Fibroblast of lung (primary cell): ENCODE measurements at regions not wholly inside any gene's neighbourhood (a gene's known extent, or its start where the extent isn't known, plus 50 kb on each side); places are given as distances from the start of the nearest gene placed in this dataset.

Experiments
- EZH2 ChIP-seq: IDR thresholded peaks from 2 replicates; pipeline ENCODE4 v1.5.1; 2012; ENCODE audit warnings: low read length, control low read depth, mild to moderate bottlenecking; ENCODE audit errors: missing control alignments
- TF ChIP-seq, protein P1 (sequence below), 2 donors: IDR thresholded peaks in 1 of 2; conservative IDR thresholded peaks in 1 of 2; 1 replicate in 1 of 2; 2 replicates in 1 of 2; pipeline ENCODE4 v1.5.1; 2011 to 2012; ENCODE audit warnings: low read length in 2 of 2, control low read depth in 1 of 2, inconsistent platforms in 1 of 2, low read depth in 1 of 2, mild to moderate bottlenecking in 1 of 2

DNA sequence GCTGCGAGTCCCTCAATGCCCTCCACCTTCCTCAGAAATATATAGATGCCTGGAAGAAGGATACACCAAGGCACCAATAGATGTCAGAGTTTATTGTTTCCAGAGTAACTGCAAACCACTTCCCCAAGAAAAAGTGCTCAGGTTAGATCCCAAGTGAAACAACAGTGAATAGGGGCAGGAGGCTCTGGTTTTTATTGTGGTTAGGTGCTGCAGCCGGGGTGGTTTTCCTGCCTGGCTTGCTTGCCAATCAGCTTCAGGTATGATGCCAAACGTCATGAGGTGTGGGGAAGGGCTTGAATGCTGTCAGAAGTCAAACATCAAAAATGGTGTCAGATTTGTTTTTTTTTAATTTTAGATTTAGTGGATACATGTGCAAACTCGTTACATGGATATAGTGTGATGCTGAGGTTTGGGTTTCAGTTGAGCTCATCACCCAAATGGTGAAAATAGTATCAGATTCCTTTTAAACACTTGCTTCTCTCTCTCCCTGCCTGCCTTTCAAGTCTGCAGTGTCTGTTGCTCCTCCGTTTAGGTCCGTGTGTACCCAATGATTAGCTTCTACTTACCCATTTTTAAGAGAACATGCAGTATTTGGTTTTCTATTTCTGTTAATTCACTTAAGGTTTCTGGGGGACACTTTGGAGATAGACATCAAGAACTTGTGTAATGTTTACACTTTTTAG lies 1317.0 kb downstream of the MRPL39 start:
- TF ChIP-seq, protein P1, sequence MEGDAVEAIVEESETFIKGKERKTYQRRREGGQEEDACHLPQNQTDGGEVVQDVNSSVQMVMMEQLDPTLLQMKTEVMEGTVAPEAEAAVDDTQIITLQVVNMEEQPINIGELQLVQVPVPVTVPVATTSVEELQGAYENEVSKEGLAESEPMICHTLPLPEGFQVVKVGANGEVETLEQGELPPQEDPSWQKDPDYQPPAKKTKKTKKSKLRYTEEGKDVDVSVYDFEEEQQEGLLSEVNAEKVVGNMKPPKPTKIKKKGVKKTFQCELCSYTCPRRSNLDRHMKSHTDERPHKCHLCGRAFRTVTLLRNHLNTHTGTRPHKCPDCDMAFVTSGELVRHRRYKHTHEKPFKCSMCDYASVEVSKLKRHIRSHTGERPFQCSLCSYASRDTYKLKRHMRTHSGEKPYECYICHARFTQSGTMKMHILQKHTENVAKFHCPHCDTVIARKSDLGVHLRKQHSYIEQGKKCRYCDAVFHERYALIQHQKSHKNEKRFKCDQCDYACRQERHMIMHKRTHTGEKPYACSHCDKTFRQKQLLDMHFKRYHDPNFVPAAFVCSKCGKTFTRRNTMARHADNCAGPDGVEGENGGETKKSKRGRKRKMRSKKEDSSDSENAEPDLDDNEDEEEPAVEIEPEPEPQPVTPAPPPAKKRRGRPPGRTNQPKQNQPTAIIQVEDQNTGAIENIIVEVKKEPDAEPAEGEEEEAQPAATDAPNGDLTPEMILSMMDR (conservative IDR thresholded peaks at IDR 0.05 in 1 of 2, IDR thresholded peaks at IDR 0.05 in 1 of 2; ENCODE audit: low read depth in 1 of 2, low read length in 2 of 2) = no peak
- no peak for TF ChIP-seq EZH2
